DND-41 (cell line): ENCODE measurements at regions not wholly inside any gene's neighbourhood (a gene's known extent, or its start where the extent isn't known, plus 50 kb on each side); places are given as distances from the start of the nearest gene placed in this dataset.

Source experiments
- EZH2 ChIP-seq: IDR thresholded peaks from 3 replicates; pipeline ENCODE4 v1.6.1; 2012; ENCODE audit warnings: borderline replicate concordance, low read depth, mild to moderate bottlenecking, moderate library complexity, low read length, inconsistent platforms; ENCODE audit not compliant: severe bottlenecking
- TF ChIP-seq, protein P1 (sequence below): IDR thresholded peaks from 2 replicates; pipeline ENCODE4 v1.5.1; 2012; ENCODE audit warnings: borderline replicate concordance, low read length, moderate library complexity, mild to moderate bottlenecking; ENCODE audit not compliant: poor library complexity, severe bottlenecking; ENCODE audit errors: extremely low read depth

DNA sequence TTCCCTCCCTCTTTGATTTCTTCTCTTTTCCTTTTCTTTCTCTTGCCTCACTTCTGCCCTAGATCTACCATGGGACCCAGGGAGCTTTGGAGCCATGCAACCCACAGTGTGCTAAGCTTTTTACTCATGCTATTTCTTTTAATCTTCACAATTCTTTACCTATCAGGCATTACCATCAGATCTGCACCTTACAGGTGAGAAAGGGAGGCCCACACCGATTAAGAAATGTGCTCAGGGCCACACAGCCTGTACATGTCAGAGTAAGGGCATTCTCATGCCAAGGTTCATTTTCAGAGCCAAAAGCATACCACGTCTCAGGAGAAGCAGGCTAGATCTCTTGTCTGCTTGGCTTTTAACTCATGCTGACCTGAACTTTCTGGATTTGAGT, 161.9 kb downstream of the RPIA start:
- no peak for TF ChIP-seq EZH2
- TF ChIP-seq, protein P1, sequence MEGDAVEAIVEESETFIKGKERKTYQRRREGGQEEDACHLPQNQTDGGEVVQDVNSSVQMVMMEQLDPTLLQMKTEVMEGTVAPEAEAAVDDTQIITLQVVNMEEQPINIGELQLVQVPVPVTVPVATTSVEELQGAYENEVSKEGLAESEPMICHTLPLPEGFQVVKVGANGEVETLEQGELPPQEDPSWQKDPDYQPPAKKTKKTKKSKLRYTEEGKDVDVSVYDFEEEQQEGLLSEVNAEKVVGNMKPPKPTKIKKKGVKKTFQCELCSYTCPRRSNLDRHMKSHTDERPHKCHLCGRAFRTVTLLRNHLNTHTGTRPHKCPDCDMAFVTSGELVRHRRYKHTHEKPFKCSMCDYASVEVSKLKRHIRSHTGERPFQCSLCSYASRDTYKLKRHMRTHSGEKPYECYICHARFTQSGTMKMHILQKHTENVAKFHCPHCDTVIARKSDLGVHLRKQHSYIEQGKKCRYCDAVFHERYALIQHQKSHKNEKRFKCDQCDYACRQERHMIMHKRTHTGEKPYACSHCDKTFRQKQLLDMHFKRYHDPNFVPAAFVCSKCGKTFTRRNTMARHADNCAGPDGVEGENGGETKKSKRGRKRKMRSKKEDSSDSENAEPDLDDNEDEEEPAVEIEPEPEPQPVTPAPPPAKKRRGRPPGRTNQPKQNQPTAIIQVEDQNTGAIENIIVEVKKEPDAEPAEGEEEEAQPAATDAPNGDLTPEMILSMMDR: no peak
